H9 (cell line): ENCODE measurements at regions not wholly inside any gene's neighbourhood (a gene's known extent, or its start where the extent isn't known, plus 50 kb on each side); places are given as distances from the start of the nearest gene placed in this dataset.

Source experiments
- DNase-seq: peaks from one replicate; pipeline ENCODE4 v3.0.0-alpha.2; 2017
- H2AFZ ChIP-seq: one replicate; pipeline ENCODE4 v1.6.1; 2013; ENCODE audit warnings: mild to moderate bottlenecking, low read length, control low read depth, moderate library complexity
- H2AK5ac ChIP-seq: 2 replicates; pipeline ENCODE4 v1.6.1; 2013; ENCODE audit warnings: low read length, control low read depth, mixed read lengths; ENCODE audit not compliant: insufficient read length
- H2BK120ac ChIP-seq: one replicate; pipeline ENCODE4 v1.6.1; 2013; ENCODE audit warnings: low read depth, mild to moderate bottlenecking, low read length, control low read depth, inconsistent platforms; ENCODE audit not compliant: poor library complexity, severe bottlenecking
- H2BK12ac ChIP-seq: 2 replicates; pipeline ENCODE4 v1.6.1; 2013; ENCODE audit warnings: low read length, control low read depth, mixed read lengths, low read depth; ENCODE audit not compliant: insufficient read length
- H2BK15ac ChIP-seq: 2 replicates; pipeline ENCODE4 v1.6.1; 2013; ENCODE audit warnings: low read depth, low read length, control low read depth
- H2BK20ac ChIP-seq: one replicate; pipeline ENCODE4 v1.6.1; 2013; ENCODE audit warnings: low read depth, mild to moderate bottlenecking, low read length, control low read depth, inconsistent platforms; ENCODE audit not compliant: poor library complexity, severe bottlenecking
- H2BK5ac ChIP-seq: 2 replicates; pipeline ENCODE4 v1.6.1; 2013; ENCODE audit warnings: low read length, control low read depth, mixed read lengths; ENCODE audit not compliant: insufficient read length
- H3K14ac ChIP-seq: 2 replicates; pipeline ENCODE4 v1.6.1; 2013; ENCODE audit warnings: low read length, control low read depth; ENCODE audit not compliant: insufficient read depth
- H3K18ac ChIP-seq: 2 replicates; pipeline ENCODE4 v1.6.1; 2013; ENCODE audit warnings: low read depth, mild to moderate bottlenecking, mixed read lengths, low read length, control low read depth; ENCODE audit not compliant: insufficient read length
- H3K23ac ChIP-seq: 2 replicates; pipeline ENCODE4 v1.6.1; 2013; ENCODE audit warnings: low read length, control low read depth, mixed read lengths, low read depth; ENCODE audit not compliant: insufficient read length
- H3K23me2 ChIP-seq: 2 replicates; pipeline ENCODE4 v1.6.1; 2013; ENCODE audit warnings: low read depth, mild to moderate bottlenecking, mixed read lengths, low read length, control low read depth; ENCODE audit not compliant: insufficient read length, poor library complexity, severe bottlenecking
- H3K27ac ChIP-seq: 2 replicates; pipeline ENCODE4 v1.5.1; 2013; ENCODE audit warnings: low read length, control low read depth, mixed read lengths, low read depth; ENCODE audit not compliant: insufficient read length
- H3K27me3 ChIP-seq: 2 replicates; pipeline ENCODE4 v1.6.1; 2013; ENCODE audit warnings: low read length, control low read depth, inconsistent platforms; ENCODE audit not compliant: insufficient read depth
- H3K4ac ChIP-seq: 2 replicates; pipeline ENCODE4 v1.6.1; 2013; ENCODE audit warnings: low read depth, mild to moderate bottlenecking, control low read depth, inconsistent platforms, low read length, moderate library complexity
- H3K4me1 ChIP-seq: 2 replicates; pipeline ENCODE4 v1.6.1; 2013; ENCODE audit warnings: low read length, control low read depth, inconsistent platforms; ENCODE audit not compliant: insufficient read depth
- H3K4me2 ChIP-seq: 2 replicates; pipeline ENCODE4 v1.6.1; 2013; ENCODE audit warnings: low read length, control low read depth, mixed read lengths; ENCODE audit not compliant: insufficient read length, insufficient read depth
- H3K56ac ChIP-seq: 2 replicates; pipeline ENCODE4 v1.6.1; 2013; ENCODE audit warnings: low read depth, mild to moderate bottlenecking, mixed read lengths, low read length, control low read depth; ENCODE audit not compliant: insufficient read length
- H3K79me1 ChIP-seq: 2 replicates; pipeline ENCODE4 v1.6.1; 2013; ENCODE audit warnings: low read depth, mild to moderate bottlenecking, moderate library complexity, low read length, control low read depth, inconsistent platforms; ENCODE audit not compliant: insufficient read depth, poor library complexity, severe bottlenecking
- H3K79me2 ChIP-seq: 2 replicates; pipeline ENCODE4 v1.6.1; 2013; ENCODE audit warnings: low read length, control low read depth, inconsistent platforms; ENCODE audit not compliant: insufficient read depth
- H3K9ac ChIP-seq: 2 replicates; pipeline ENCODE4 v1.6.1; 2013; ENCODE audit warnings: low read length, control low read depth, mixed read lengths; ENCODE audit not compliant: insufficient read length; ENCODE audit errors: extremely low read depth
- H3K9me3 ChIP-seq: one replicate; pipeline ENCODE4 v1.6.1; 2013; ENCODE audit warnings: low read depth, low read length, inconsistent platforms; ENCODE audit not compliant: control insufficient read depth
- H3T11ph ChIP-seq: one replicate; pipeline ENCODE4 v1.6.1; 2013; ENCODE audit warnings: mild to moderate bottlenecking, low read length, control low read depth, inconsistent platforms
- H4K20me1 ChIP-seq: one replicate; pipeline ENCODE4 v1.6.1; 2013; ENCODE audit not compliant: control insufficient read depth, insufficient read length, insufficient read depth
- H4K5ac ChIP-seq: 2 replicates; pipeline ENCODE4 v1.6.1; 2013; ENCODE audit warnings: low read depth, mild to moderate bottlenecking, mixed read lengths, low read length, control low read depth; ENCODE audit not compliant: insufficient read length
- H4K8ac ChIP-seq: replicated peaks from 2 replicates; pipeline ENCODE4 v1.6.1; 2013; ENCODE audit warnings: low read length, control low read depth, mixed read lengths, low read depth; ENCODE audit not compliant: insufficient read length
- H4K91ac ChIP-seq: 2 replicates; pipeline ENCODE4 v1.6.1; 2013; ENCODE audit warnings: low read depth, mild to moderate bottlenecking, moderate library complexity, mixed read lengths, low read length, control low read depth; ENCODE audit not compliant: insufficient read length
- H3K27ac Mint-ChIP-seq, 3 experiments: 2 replicates in 2 of 3; 3 replicates in 1 of 3; pipeline ENCODE4 v1.8.0; 2020 to 2021; ENCODE audit warnings: mixed read lengths in 3 of 3, mild to moderate bottlenecking in 1 of 3, moderate library complexity in 1 of 3
- H3K27me3 Mint-ChIP-seq: 2 replicates; pipeline ENCODE4 v1.8.0; 2021; ENCODE audit warnings: low read depth, mild to moderate bottlenecking, moderate library complexity, mixed read lengths
- H3K36me3 Mint-ChIP-seq, 3 experiments: 2 replicates in 2 of 3; 3 replicates in 1 of 3; pipeline ENCODE4 v1.8.0; 2020 to 2021; ENCODE audit warnings: low read depth in 3 of 3, mixed read lengths in 3 of 3; ENCODE audit not compliant: insufficient read depth in 1 of 3
- H3K4me1 Mint-ChIP-seq, 2 experiments: 2 replicates each; pipeline ENCODE4 v1.8.0; 2020; ENCODE audit warnings: mixed read lengths in 2 of 2
- H3K4me3 Mint-ChIP-seq, 2 experiments: 2 replicates in 1 of 2; 3 replicates in 1 of 2; pipeline ENCODE4 v1.8.0; 2020 to 2021; ENCODE audit warnings: mild to moderate bottlenecking in 2 of 2, mixed read lengths in 2 of 2, moderate library complexity in 1 of 2
- H3K9me3 Mint-ChIP-seq, 2 experiments: 2 replicates in 1 of 2; 3 replicates in 1 of 2; pipeline ENCODE4 v1.8.0; 2020; ENCODE audit warnings: mild to moderate bottlenecking in 2 of 2, mixed read lengths in 2 of 2, moderate library complexity in 1 of 2
- CTCF ChIP-seq: fragments of 200-600 bp; sonication (generic); conservative IDR thresholded peaks from 3 replicates; pipeline ENCODE4 v1.8.0; 2021; ENCODE audit warnings: antibody characterized with exemption, mild to moderate bottlenecking
- whole genome bisulfite sequencing: extraction: QIAGEN DNeasy Blood & Tissue Kit; methylation state at CpG from one replicate; pipeline ENCODE4 v1.1.7; 2013; ENCODE audit warnings: missing lambda C conversion rate, low lambda C conversion rate, mixed read lengths; ENCODE audit not compliant: insufficient read length; ENCODE audit errors: extremely low coverage; 5-methylcytosine and 5-hydroxymethylcytosine counted together

- no CpG with 5 or more reads among the region's 2 CpGs for WGBS
- Histone ChIP-seq H3K4me1 (no peaks in the 10 kb centered on the region), H3K14ac (no peak overlapping the region), H3K79me2 (no peaks in the 10 kb centered on the region; the same call in 1 of the 2 replicates), H3K9ac (no peak overlapping the region), H3T11ph (no peak overlapping the region), H3K9me3 (no peaks in the 10 kb centered on the region), H3K27me3 (no peaks in the 10 kb centered on the region), H2BK120ac (no peak overlapping the region), H3K4me2 (no peak overlapping the region), H3K79me1 (no peaks in the 10 kb centered on the region), H4K8ac (no peak overlapping the region), H3K27ac (no peak overlapping the region), H4K91ac (no peak overlapping the region), H4K20me1 (no peaks in the 10 kb centered on the region), H2BK15ac (no peak overlapping the region), H3K23me2 (no peaks in the 10 kb centered on the region), H4K5ac (no peak overlapping the region), H2BK12ac (no peak overlapping the region), H2AFZ (no peak overlapping the region), H2BK20ac (no peak overlapping the region), H3K4ac (no peak overlapping the region), H2BK5ac (no peak overlapping the region), H3K56ac (no peak overlapping the region), H3K18ac (no peak overlapping the region), H3K23ac (no peak overlapping the region), H2AK5ac (no peak overlapping the region)
- H3K4me1 Mint-ChIP-seq: no peaks in the 10 kb centered on the region
- no peak for TF ChIP-seq CTCF
- no peak overlapping the region for H3K27ac Mint-ChIP-seq
- no peak for DNase-seq
- H3K4me3 Mint-ChIP-seq: no peak overlapping the region
- peaks cover 24 to 30% of the 10 kb centered on the region in 2 experiments for H3K9me3 Mint-ChIP-seq
- peaks cover 15 to 24% (median 18%) of the 10 kb centered on the region in 3 experiments for H3K36me3 Mint-ChIP-seq
- H3K27me3 Mint-ChIP-seq: peaks cover 28% of the 10 kb centered on the region
These were observed 198.6 kb downstream of the GXYLT1 start for GRCh38 chr12:41946106-41946505.
